ENCODE measurements at regions not wholly inside any gene's neighbourhood (a gene's known extent, or its start where the extent isn't known, plus 50 kb on each side); places are given as distances from the start of the nearest gene placed in this dataset.

GRCh38 chr2:219957820-219958219 is 330.4 kb downstream of the SLC4A3 start:
- CTCF ChIA-PET: no interaction called here
- Mint-ChIP-seq H3K27me3 (no peaks in the 10 kb centered on the region), H3K4me1 (no peaks in the 10 kb centered on the region), H3K36me3 (ENCODE audit: low read depth) (no peaks in the 10 kb centered on the region), H3K27ac (no peak overlapping the region), H3K4me3 (no peak overlapping the region), H3K9me3 (peaks cover 3% of the 10 kb centered on the region)
- intact Hi-C loops (cut with micrococcal nuclease): no loop called here
- DNase-seq: no peak
- ATAC-seq (ENCODE audit: low read depth): no peak
- TF ChIP-seq CTCF (IDR thresholded peaks at IDR 0.05): no peak
- POLR2A ChIA-PET: no interaction called here

GRCh38 chr2:219958941-219959340 is 331.5 kb downstream of the SLC4A3 start:
- H3K36me3 Mint-ChIP-seq (ENCODE audit: low read depth): no peaks in the 10 kb centered on the region
- peaks cover 3% of the 10 kb centered on the region for H3K9me3 Mint-ChIP-seq
- ChIA-PET POLR2A (no interaction called here), CTCF (no interaction called here)
- H3K27ac Mint-ChIP-seq: no peak overlapping the region
- H3K4me1 Mint-ChIP-seq: no peaks in the 10 kb centered on the region
- ATAC-seq (ENCODE audit: low read depth) (no peak), DNase-seq (no peak)
- no peaks in the 10 kb centered on the region for H3K27me3 Mint-ChIP-seq
- no peak overlapping the region for H3K4me3 Mint-ChIP-seq
- TF ChIP-seq CTCF (IDR thresholded peaks at IDR 0.05): no peak
- intact Hi-C loops (cut with micrococcal nuclease): no loop called here

GRCh38 chr2:219959471-219959870 is 332.0 kb downstream of the SLC4A3 start:
- POLR2A ChIA-PET: no interaction called here
- no peaks in the 10 kb centered on the region for H3K4me1 Mint-ChIP-seq
- peaks cover 3% of the 10 kb centered on the region for H3K9me3 Mint-ChIP-seq
- intact Hi-C loops (cut with micrococcal nuclease): no loop called here
- CTCF ChIA-PET: no interaction called here
- no peaks in the 10 kb centered on the region for H3K36me3 Mint-ChIP-seq (ENCODE audit: low read depth)
- ATAC-seq (ENCODE audit: low read depth) (no peak), DNase-seq (no peak)
- H3K27ac Mint-ChIP-seq: no peak overlapping the region
- no peak for TF ChIP-seq CTCF (IDR thresholded peaks at IDR 0.05)
- H3K4me3 Mint-ChIP-seq: no peak overlapping the region
- no peaks in the 10 kb centered on the region for H3K27me3 Mint-ChIP-seq

GRCh38 chr2:219961947-219962498 is 334.6 kb downstream of the SLC4A3 start:
- ChIA-PET CTCF (no interaction called here), POLR2A (no interaction called here)
- DNase-seq: no peak
- no peaks in the 10 kb centered on the region for H3K27me3 Mint-ChIP-seq
- peaks cover under 1% of the 10 kb centered on the region for H3K9me3 Mint-ChIP-seq
- no peaks in the 10 kb centered on the region for H3K36me3 Mint-ChIP-seq (ENCODE audit: low read depth)
- no peak for ATAC-seq (ENCODE audit: low read depth)
- intact Hi-C loops (cut with micrococcal nuclease): no loop called here
- H3K27ac Mint-ChIP-seq: no peak overlapping the region
- no peak overlapping the region for H3K4me3 Mint-ChIP-seq
- TF ChIP-seq CTCF (IDR thresholded peaks at IDR 0.05): no peak
- no peaks in the 10 kb centered on the region for H3K4me1 Mint-ChIP-seq

GRCh38 chr2:219962801-219963200 is 335.4 kb downstream of the SLC4A3 start:
- Mint-ChIP-seq H3K9me3 (no peaks in the 10 kb centered on the region), H3K36me3 (ENCODE audit: low read depth) (no peaks in the 10 kb centered on the region), H3K4me3 (no peak overlapping the region), H3K4me1 (no peaks in the 10 kb centered on the region), H3K27me3 (no peaks in the 10 kb centered on the region), H3K27ac (no peak overlapping the region)
- ChIA-PET CTCF (no interaction called here), POLR2A (no interaction called here)
- TF ChIP-seq CTCF (IDR thresholded peaks at IDR 0.05): no peak
- no peak for DNase-seq
- intact Hi-C loops (cut with micrococcal nuclease): no loop called here
- ATAC-seq (ENCODE audit: low read depth): no peak
